Activated CD8-positive, alpha-beta memory T cell treated with anti-CD3 and anti-CD28 coated beads, Interleukin-2, amount 10 ng/mL, durations not matched to agents 7 days and 5 days (primary cell): ENCODE measurements at regions not wholly inside any gene's neighbourhood (a gene's known extent, or its start where the extent isn't known, plus 50 kb on each side); places are given as distances from the start of the nearest gene placed in this dataset.
A peak's percentile ranks its signal among the peaks of the same experiment; 100 is the strongest.

Experiments
- ATAC-seq: fragments of 150-1000 bp; cut with Tn5 transposase; one replicate; pipeline ENCODE4 v1.10.0; 2021; ENCODE audit warnings: moderate library complexity
- CTCF ChIA-PET: fragments of 350-600 bp; sonication (Branson Sonifier 250); formaldehyde crosslinking; loops from one replicate; lab custom pipeline; 2021; ENCODE audit warnings: antibody characterized with exemption; lab: Charles Lee
- DNase-seq: peaks from one replicate; pipeline ENCODE4 v3.0.0-alpha.2; 2020
- H3K27ac Mint-ChIP-seq: one replicate; pipeline ENCODE4 v1.8.0; 2021; ENCODE audit warnings: mild to moderate bottlenecking, mixed read lengths
- H3K27me3 Mint-ChIP-seq: one replicate; pipeline ENCODE4 v1.8.0; 2021; ENCODE audit warnings: mixed read lengths
- H3K36me3 Mint-ChIP-seq: one replicate; pipeline ENCODE4 v1.8.0; 2021; ENCODE audit warnings: mild to moderate bottlenecking, mixed read lengths
- H3K4me1 Mint-ChIP-seq: one replicate; pipeline ENCODE4 v1.8.0; 2021; ENCODE audit warnings: mixed read lengths
- H3K4me3 Mint-ChIP-seq: one replicate; pipeline ENCODE4 v1.8.0; 2021; ENCODE audit warnings: mild to moderate bottlenecking, moderate library complexity, mixed read lengths
- H3K9me3 Mint-ChIP-seq: one replicate; pipeline ENCODE4 v1.8.0; 2022; ENCODE audit warnings: low read depth, mixed read lengths

DNA sequence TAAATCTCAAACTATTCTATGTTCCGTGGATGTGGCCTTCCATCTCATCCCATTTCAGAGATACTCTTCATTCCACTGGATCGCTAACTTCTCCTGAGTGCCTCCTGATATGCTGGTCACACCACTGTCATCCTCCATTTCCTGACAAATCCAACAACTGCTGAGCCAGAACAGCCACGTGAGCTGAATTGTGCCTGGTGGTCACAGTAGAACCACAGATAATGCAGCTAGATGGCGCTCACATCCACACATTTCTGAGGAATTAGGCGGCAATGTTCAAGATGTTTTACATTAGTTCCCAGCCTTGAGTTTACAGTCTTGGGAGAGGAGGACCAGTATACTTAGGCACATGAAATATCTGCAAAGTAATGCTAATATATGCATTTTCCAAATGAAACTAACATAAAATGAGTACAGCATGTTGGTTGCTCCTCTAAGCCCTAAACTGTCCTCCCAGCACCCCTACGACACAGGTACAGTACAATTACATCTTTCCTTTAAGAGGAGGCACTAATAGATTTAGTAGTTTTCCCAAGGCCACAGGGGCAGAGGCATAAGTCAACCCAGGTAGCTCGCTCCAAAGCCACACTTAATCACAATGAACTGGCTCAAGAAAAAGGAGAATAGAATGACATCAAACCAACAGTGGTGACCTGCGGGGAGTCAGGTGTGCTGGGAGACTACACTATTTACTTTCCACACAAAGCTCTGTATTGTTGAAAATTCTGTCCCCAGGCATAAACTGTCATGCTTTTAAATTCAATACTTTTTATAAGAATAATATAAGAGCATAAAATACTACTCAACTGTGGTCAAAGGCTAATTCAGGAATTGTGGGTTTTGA is 134.2 kb downstream of the CHIC2 start:
- DNase-seq (peak; percentile 66), ATAC-seq (peak; percentile 66)
- CTCF ChIA-PET, result interaction anchor here (0.6 to 5.8 kb wide), 23 partner anchors 9 to 303 kb away, joined by 3 to 68 read pairs (median 4); no protein-coding TSS in a partner anchor
- H3K27me3 Mint-ChIP-seq, result peaks cover 5% of the 10 kb centered on the region
- H3K27ac Mint-ChIP-seq, result no peak overlapping the region
- no peaks in the 10 kb centered on the region for H3K4me1 Mint-ChIP-seq
- no peaks in the 10 kb centered on the region for H3K9me3 Mint-ChIP-seq
- no peak overlapping the region for H3K4me3 Mint-ChIP-seq
- H3K36me3 Mint-ChIP-seq, result no peaks in the 10 kb centered on the region

DNA sequence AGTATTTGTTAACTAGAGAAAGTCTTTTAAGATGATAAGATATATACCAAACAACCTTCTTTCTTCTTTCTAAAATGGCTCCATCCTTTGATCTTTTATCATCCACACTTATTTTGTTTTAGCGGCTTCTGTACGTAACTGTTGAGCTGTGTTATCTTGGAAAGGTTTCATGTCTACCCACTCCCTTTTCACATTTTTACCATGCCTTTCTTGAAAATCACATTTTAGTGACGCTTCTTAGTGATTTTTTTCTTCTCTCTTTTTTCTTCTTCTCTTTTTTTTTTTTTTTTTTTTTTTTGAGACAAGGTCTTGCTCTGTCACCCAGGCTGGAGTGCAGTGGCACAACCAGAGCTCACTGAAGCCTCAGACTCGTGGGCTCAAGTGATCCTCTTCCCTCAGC is 135.1 kb downstream of the CHIC2 start:
- Mint-ChIP-seq H3K36me3 (no peaks in the 10 kb centered on the region), H3K27me3 (peaks cover 7% of the 10 kb centered on the region), H3K4me1 (no peaks in the 10 kb centered on the region), H3K27ac (no peak overlapping the region), H3K4me3 (no peak overlapping the region), H3K9me3 (no peaks in the 10 kb centered on the region)
- CTCF ChIA-PET, result interaction anchor here (0.6 to 5.8 kb wide), 19 partner anchors 8 to 467 kb away, joined by 3 to 68 read pairs (median 4); no protein-coding TSS in a partner anchor
- ATAC-seq (no peak), DNase-seq (no peak)

DNA sequence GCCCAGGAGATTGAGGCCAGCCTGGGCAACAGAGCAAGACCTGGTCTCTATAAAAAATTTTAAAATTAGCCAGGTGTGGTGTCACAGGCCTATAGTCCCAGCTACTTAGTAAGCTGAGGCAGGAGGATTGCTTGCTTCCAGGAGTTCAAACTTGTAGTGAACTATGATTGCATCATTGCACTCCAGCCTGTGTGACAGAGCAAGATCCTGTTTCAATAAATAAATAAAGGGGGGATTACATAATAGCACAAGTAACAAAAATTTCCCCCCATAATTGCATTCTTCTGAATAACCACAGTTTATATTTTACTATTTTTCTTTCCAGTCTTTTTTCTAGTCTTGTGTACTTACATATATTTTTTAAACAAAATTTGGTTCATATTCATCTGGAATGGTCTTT is 135.6 kb downstream of the CHIC2 start:
- Mint-ChIP-seq H3K27me3 (peaks cover 10% of the 10 kb centered on the region), H3K4me3 (no peak overlapping the region), H3K4me1 (no peaks in the 10 kb centered on the region), H3K27ac (no peak overlapping the region), H3K36me3 (no peaks in the 10 kb centered on the region), H3K9me3 (no peaks in the 10 kb centered on the region)
- CTCF ChIA-PET, result interaction anchor here (0.7 to 5.8 kb wide), 7 partner anchors 15 to 467 kb away, joined by 3 to 68 read pairs (median 5); partner anchors contain the start of gene PDGFRA
- DNase-seq (no peak), ATAC-seq (no peak)

DNA sequence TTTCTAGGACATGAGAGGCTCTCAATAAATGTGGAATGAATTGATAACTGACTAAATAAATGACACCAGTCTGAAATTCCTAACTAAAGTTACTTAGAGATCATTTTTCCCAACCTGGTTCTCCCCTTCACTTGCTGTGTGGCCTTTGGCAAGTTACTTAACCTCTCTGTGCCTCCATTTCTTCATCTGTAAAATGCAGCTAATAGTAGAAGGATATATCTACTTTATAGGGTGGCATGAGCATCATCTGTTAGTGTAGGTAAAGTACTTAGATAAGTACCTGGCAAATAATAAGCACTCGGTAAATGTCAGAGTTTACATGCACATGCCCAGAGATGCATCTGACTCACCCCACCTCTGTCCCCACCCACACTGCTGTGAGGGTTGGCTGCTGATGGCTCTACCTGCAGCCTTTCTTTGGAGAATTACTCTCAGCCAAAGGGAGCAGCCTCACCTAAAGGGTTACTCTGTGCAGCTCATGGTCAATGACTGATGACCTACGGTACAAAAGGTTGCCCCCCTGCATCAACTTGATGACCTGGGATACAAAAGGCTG is 139.3 kb downstream of the CHIC2 start:
- Mint-ChIP-seq H3K4me3 (no peak overlapping the region), H3K9me3 (no peaks in the 10 kb centered on the region), H3K4me1 (no peaks in the 10 kb centered on the region), H3K36me3 (no peaks in the 10 kb centered on the region), H3K27me3 (peaks cover 11% of the 10 kb centered on the region), H3K27ac (no peak overlapping the region)
- CTCF ChIA-PET, result interaction anchor here (1.6 kb wide), 1 partner anchor 16 kb away, joined by 4 read pairs; no protein-coding TSS in a partner anchor
- ATAC-seq (no peak), DNase-seq (no peak)

DNA sequence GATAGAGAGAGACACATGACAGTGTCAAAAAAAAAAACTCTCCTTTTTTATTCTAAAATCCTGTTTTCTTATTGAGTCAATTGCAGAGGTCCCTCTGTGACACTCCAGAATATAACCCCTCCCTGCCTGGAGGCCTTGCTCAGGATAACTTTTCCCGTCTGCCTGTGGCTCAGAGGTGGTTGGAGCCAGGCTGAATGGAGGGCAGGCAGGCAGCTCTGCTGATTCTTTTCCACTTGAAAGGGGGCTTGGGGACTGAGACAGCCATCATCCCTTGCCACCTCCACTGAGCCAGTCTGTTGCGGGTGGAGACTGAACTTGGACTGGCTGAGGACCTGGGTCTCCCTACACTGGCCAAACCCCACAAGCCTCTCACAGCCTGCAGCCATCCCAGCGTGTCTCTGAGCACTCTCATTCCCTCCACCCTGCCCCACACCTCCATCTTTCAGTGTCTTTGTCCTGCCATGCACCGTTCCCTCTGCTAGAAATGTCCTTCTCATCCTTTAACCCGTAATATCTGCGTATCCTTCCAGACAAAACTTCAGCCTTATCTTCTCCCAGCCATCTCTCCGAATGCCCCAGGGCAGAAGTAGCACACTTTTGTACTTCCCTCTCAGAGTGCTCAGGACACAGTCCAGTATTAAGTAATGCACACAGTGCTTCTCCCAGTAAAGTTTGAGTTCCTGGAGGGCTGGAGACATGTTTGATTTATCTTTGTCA is 139.9 kb downstream of the CHIC2 start:
- H3K27ac Mint-ChIP-seq, result no peak overlapping the region
- H3K4me1 Mint-ChIP-seq, result no peaks in the 10 kb centered on the region
- H3K4me3 Mint-ChIP-seq, result no peak overlapping the region
- ATAC-seq, result no peak
- CTCF ChIA-PET, result no interaction called here
- no peaks in the 10 kb centered on the region for H3K9me3 Mint-ChIP-seq
- DNase-seq, result no peak
- no peaks in the 10 kb centered on the region for H3K36me3 Mint-ChIP-seq
- H3K27me3 Mint-ChIP-seq, result peaks cover 15% of the 10 kb centered on the region

- CTCF ChIA-PET, result no interaction called here
- Mint-ChIP-seq H3K4me1 (no peaks in the 10 kb centered on the region), H3K36me3 (no peaks in the 10 kb centered on the region), H3K27me3 (peaks cover 18% of the 10 kb centered on the region), H3K4me3 (no peak overlapping the region), H3K27ac (no peak overlapping the region), H3K9me3 (no peaks in the 10 kb centered on the region)
- no peak for ATAC-seq
- no peak for DNase-seq
Measured at GRCh38 chr4:53923921-53924320, 140.5 kb downstream of the CHIC2 start.

- H3K4me1 Mint-ChIP-seq, result no peaks in the 10 kb centered on the region
- DNase-seq (no peak), ATAC-seq (no peak)
- no peaks in the 10 kb centered on the region for H3K9me3 Mint-ChIP-seq
- no peak overlapping the region for H3K27ac Mint-ChIP-seq
- CTCF ChIA-PET, result interaction anchor here (0.9 to 1.4 kb wide), 2 partner anchors 8 to 312 kb away, joined by 3 to 4 read pairs; no protein-coding TSS in a partner anchor
- peaks cover 19% of the 10 kb centered on the region for H3K27me3 Mint-ChIP-seq
- H3K4me3 Mint-ChIP-seq, result no peak overlapping the region
- no peaks in the 10 kb centered on the region for H3K36me3 Mint-ChIP-seq
Measured at GRCh38 chr4:53921856-53922255, 142.5 kb downstream of the CHIC2 start.

- ATAC-seq, result no peak
Measured at GRCh38 chr4:53920883-53921282, 143.5 kb downstream of the CHIC2 start.

GRCh38 chr4:53920116-53920515 is 144.3 kb downstream of the CHIC2 start:
- Mint-ChIP-seq H3K4me1 (no peaks in the 10 kb centered on the region), H3K36me3 (no peaks in the 10 kb centered on the region), H3K4me3 (no peak overlapping the region), H3K27ac (no peak overlapping the region), H3K27me3 (peaks cover 19% of the 10 kb centered on the region), H3K9me3 (no peaks in the 10 kb centered on the region)
- DNase-seq, result no peak
- ATAC-seq, result no peak
- CTCF ChIA-PET, result interaction anchor here (1.1 to 2.1 kb wide), 3 partner anchors 10 to 314 kb away, joined by 3 to 8 read pairs (median 5); no protein-coding TSS in a partner anchor

More at GRCh38 chr4:53920883-53921282, 143.5 kb downstream of the CHIC2 start:
- CTCF ChIA-PET, result interaction anchor here (0.9 to 1.4 kb wide), 3 partner anchors 9 to 313 kb away, joined by 3 to 8 read pairs (median 4); no protein-coding TSS in a partner anchor
- Mint-ChIP-seq H3K9me3 (no peaks in the 10 kb centered on the region), H3K27me3 (peaks cover 19% of the 10 kb centered on the region), H3K36me3 (no peaks in the 10 kb centered on the region), H3K4me3 (no peak overlapping the region), H3K4me1 (no peaks in the 10 kb centered on the region), H3K27ac (no peak overlapping the region)
- DNase-seq, result no peak

DNA sequence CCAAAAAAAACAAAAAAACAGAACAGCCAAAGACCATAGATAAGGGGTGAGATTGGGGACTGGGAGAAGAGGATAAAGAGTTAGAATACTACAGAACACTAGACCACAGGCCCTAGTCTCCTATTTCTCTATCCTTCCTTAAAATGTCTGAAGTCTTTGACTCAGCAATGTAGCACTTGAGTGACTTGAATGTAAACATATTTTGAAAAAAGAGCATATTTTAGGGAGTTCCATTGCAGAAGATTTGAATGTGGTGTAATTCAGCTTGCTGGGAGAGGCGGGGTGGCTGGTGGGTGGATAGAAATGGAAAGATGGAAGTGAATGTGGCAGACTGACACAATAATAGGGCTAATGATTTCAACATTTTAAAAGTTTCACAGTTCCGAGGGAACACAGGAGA is 144.9 kb downstream of the CHIC2 start:
- no peaks in the 10 kb centered on the region for H3K9me3 Mint-ChIP-seq
- CTCF ChIA-PET, result interaction anchor here (1.1 to 2.1 kb wide), 3 partner anchors 10 to 314 kb away, joined by 3 to 8 read pairs (median 5); no protein-coding TSS in a partner anchor
- H3K27ac Mint-ChIP-seq, result no peak overlapping the region
- peaks cover 17% of the 10 kb centered on the region for H3K27me3 Mint-ChIP-seq
- H3K4me1 Mint-ChIP-seq, result no peaks in the 10 kb centered on the region
- no peak overlapping the region for H3K4me3 Mint-ChIP-seq
- no peak for ATAC-seq
- DNase-seq, result no peak
- no peaks in the 10 kb centered on the region for H3K36me3 Mint-ChIP-seq

DNA sequence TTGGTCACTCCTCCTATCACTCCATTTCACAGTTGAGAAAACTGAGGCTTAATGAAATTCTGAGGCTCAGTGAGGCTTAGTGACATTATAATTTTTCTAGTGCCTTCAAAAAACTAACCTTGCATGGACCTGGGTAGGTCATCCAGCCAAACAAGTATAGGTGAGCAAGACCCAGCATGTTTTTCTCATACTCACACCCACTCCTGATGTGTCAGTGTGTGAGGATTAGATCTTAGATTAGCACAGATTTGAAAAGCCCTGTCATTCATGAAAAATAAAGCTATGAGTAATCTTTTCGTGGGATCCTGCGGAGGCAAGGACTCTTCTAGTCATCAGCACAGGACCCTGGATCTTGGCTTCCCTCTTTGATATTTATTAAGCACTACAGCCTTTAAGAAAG is 146.7 kb downstream of the CHIC2 start:
- Mint-ChIP-seq H3K27ac (no peak overlapping the region), H3K9me3 (no peaks in the 10 kb centered on the region), H3K4me1 (no peaks in the 10 kb centered on the region), H3K36me3 (no peaks in the 10 kb centered on the region), H3K4me3 (no peak overlapping the region), H3K27me3 (peaks cover 15% of the 10 kb centered on the region)
- CTCF ChIA-PET, result no interaction called here
- DNase-seq (no peak), ATAC-seq (no peak)

- ATAC-seq, result no peak
- CTCF ChIA-PET, result no interaction called here
- no peaks in the 10 kb centered on the region for H3K9me3 Mint-ChIP-seq
- H3K36me3 Mint-ChIP-seq, result no peaks in the 10 kb centered on the region
- no peak overlapping the region for H3K4me3 Mint-ChIP-seq
- H3K27me3 Mint-ChIP-seq, result peaks cover 19% of the 10 kb centered on the region
- H3K27ac Mint-ChIP-seq, result no peak overlapping the region
- DNase-seq, result no peak
- no peaks in the 10 kb centered on the region for H3K4me1 Mint-ChIP-seq
Measured at GRCh38 chr4:53916431-53916889, 147.9 kb downstream of the CHIC2 start.
